ENCODE measurements at regions not wholly inside any gene's neighbourhood (a gene's known extent, or its start where the extent isn't known, plus 50 kb on each side); places are given as distances from the start of the nearest gene placed in this dataset.

GRCh38 chr5:8650186-8650585 lies 781.2 kb downstream of the MTRR start:
- H3K27ac Mint-ChIP-seq = no peak overlapping the region

DNA sequence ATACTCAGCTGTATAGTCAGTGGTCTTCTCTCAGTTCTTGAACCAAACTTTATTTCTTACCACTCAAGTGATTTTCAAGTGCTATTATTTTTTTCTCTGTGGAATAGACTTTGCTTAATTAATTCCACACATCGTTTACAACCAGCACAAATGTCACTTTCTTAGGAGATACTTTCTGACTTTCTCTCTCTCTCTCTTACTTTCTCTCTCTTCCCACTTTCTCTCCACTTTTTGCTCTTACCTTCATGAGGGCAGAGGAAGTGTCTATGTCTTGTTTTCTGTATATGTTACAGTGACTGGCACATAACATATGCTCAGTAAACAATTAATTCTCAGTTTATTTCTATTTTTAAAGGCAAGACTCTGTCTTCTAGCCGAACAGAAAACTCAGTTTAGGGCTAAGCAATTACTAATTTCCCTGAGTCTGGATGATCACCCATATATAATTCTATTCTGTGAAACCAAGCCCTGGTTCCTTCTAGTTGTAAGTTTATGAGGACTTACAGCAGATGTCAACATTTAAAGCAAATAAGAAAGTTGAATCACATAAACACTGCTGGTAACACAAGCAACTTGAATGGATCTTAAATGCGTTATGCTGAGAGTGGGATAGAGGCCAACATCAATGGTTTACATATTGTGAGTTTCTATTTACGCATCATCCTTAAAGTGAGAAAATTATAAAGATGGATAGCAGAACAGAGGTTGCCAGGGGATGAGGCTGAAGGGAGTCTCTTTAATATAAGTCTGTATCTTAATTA lies 791.4 kb downstream of the MTRR start:
- H3K27me3 ChIP-seq (ENCODE audit: control insufficient read depth, insufficient read depth, low read length, poor library complexity, severe bottlenecking) = no peaks in the 10 kb centered on the region
- H3K4me3 Mint-ChIP-seq = no peak overlapping the region
- H3K4me1 ChIP-seq (ENCODE audit: control insufficient read depth, insufficient read depth, low read length) = no peaks in the 10 kb centered on the region
- DNase-seq = no peak
- no peak overlapping the region for H3K4me3 ChIP-seq (ENCODE audit: low read length)
- H3K36me3 ChIP-seq (ENCODE audit: control insufficient read depth, insufficient read depth, low read length) = no peaks in the 10 kb centered on the region
- H3K27ac Mint-ChIP-seq = no peak overlapping the region
- peaks cover 3% of the 10 kb centered on the region for H3K27me3 Mint-ChIP-seq (ENCODE audit: insufficient read depth)
- no peak overlapping the region for H3K9ac ChIP-seq (ENCODE audit: extremely low read depth, low read length, poor library complexity, severe bottlenecking)
- TF ChIP-seq, protein P1, sequence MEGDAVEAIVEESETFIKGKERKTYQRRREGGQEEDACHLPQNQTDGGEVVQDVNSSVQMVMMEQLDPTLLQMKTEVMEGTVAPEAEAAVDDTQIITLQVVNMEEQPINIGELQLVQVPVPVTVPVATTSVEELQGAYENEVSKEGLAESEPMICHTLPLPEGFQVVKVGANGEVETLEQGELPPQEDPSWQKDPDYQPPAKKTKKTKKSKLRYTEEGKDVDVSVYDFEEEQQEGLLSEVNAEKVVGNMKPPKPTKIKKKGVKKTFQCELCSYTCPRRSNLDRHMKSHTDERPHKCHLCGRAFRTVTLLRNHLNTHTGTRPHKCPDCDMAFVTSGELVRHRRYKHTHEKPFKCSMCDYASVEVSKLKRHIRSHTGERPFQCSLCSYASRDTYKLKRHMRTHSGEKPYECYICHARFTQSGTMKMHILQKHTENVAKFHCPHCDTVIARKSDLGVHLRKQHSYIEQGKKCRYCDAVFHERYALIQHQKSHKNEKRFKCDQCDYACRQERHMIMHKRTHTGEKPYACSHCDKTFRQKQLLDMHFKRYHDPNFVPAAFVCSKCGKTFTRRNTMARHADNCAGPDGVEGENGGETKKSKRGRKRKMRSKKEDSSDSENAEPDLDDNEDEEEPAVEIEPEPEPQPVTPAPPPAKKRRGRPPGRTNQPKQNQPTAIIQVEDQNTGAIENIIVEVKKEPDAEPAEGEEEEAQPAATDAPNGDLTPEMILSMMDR (conservative IDR thresholded peaks at IDR 0.05) = no peak
- no peaks in the 10 kb centered on the region for H3K9me3 Mint-ChIP-seq
- H3K27ac ChIP-seq (ENCODE audit: low read depth, low read length) = no peak overlapping the region
- H3K36me3 Mint-ChIP-seq (ENCODE audit: low read depth) = no peaks in the 10 kb centered on the region
- H3K4me1 Mint-ChIP-seq = no peaks in the 10 kb centered on the region
- WGBS, 2 experiments (ENCODE audit: insufficient coverage in 1 of 2, insufficient read length in 1 of 2) = 93 to 100% methylated on average over 4 of the region's 4 CpGs
- no peaks in the 10 kb centered on the region for H3K9me3 ChIP-seq (ENCODE audit: control insufficient read depth, low read length)

More at GRCh38 chr5:8650186-8650585, 781.2 kb downstream of the MTRR start:
- Mint-ChIP-seq H3K27me3 (ENCODE audit: insufficient read depth) (no peaks in the 10 kb centered on the region), H3K4me1 (no peaks in the 10 kb centered on the region), H3K4me3 (no peak overlapping the region), H3K36me3 (ENCODE audit: low read depth) (no peaks in the 10 kb centered on the region), H3K9me3 (peaks cover 6% of the 10 kb centered on the region)
- Histone ChIP-seq H3K9me3 (ENCODE audit: control insufficient read depth, low read length) (no peaks in the 10 kb centered on the region), H3K9ac (ENCODE audit: extremely low read depth, low read length, poor library complexity, severe bottlenecking) (no peak overlapping the region), H3K4me1 (ENCODE audit: control insufficient read depth, insufficient read depth, low read length) (no peaks in the 10 kb centered on the region), H3K27ac (ENCODE audit: low read depth, low read length) (no peak overlapping the region), H3K4me3 (ENCODE audit: low read length) (no peak overlapping the region), H3K36me3 (ENCODE audit: control insufficient read depth, insufficient read depth, low read length) (no peaks in the 10 kb centered on the region), H3K27me3 (ENCODE audit: control insufficient read depth, insufficient read depth, low read length, poor library complexity, severe bottlenecking) (no peaks in the 10 kb centered on the region)
- TF ChIP-seq, protein P1 (conservative IDR thresholded peaks at IDR 0.05) = no peak
- WGBS, 2 experiments (ENCODE audit: insufficient coverage in 1 of 2, insufficient read length in 1 of 2) = 88 to 93% methylated on average over 6 of the region's 6 CpGs
- no peak for DNase-seq

- Histone ChIP-seq H3K9ac (ENCODE audit: extremely low read depth, low read length, poor library complexity, severe bottlenecking) (no peak overlapping the region), H3K4me1 (ENCODE audit: control insufficient read depth, insufficient read depth, low read length) (no peaks in the 10 kb centered on the region), H3K27me3 (ENCODE audit: control insufficient read depth, insufficient read depth, low read length, poor library complexity, severe bottlenecking) (no peaks in the 10 kb centered on the region), H3K27ac (ENCODE audit: low read depth, low read length) (no peak overlapping the region), H3K4me3 (ENCODE audit: low read length) (no peak overlapping the region), H3K36me3 (ENCODE audit: control insufficient read depth, insufficient read depth, low read length) (no peaks in the 10 kb centered on the region), H3K9me3 (ENCODE audit: control insufficient read depth, low read length) (no peaks in the 10 kb centered on the region)
- Mint-ChIP-seq H3K36me3 (ENCODE audit: low read depth) (no peaks in the 10 kb centered on the region), H3K9me3 (no peaks in the 10 kb centered on the region), H3K4me1 (no peaks in the 10 kb centered on the region), H3K27me3 (ENCODE audit: insufficient read depth) (peaks cover 3% of the 10 kb centered on the region), H3K27ac (no peak overlapping the region), H3K4me3 (no peak overlapping the region)
- TF ChIP-seq, protein P1 (conservative IDR thresholded peaks at IDR 0.05) = no peak
- DNase-seq = no peak
- 85 to 92% methylated on average over 4 to 6 of the region's 6 CpGs for WGBS, 2 experiments (ENCODE audit: insufficient coverage in 1 of 2, insufficient read length in 1 of 2)
Measured at GRCh38 chr5:8663374-8663773, 794.4 kb downstream of the MTRR start.

Measured in endodermal cell (in vitro differentiated cells).